OCI-LY1 (cell line): ENCODE measurements at regions not wholly inside any gene's neighbourhood (a gene's known extent, or its start where the extent isn't known, plus 50 kb on each side); places are given as distances from the start of the nearest gene placed in this dataset.

ENCODE experiments used
- EZH2 ChIP-seq: fragments of 200-600 bp; sonication (generic), shearing (Covaris generic); IDR thresholded peaks from 2 replicates; pipeline ENCODE4 v1.8.0; 2017; ENCODE audit warnings: borderline replicate concordance, mixed run types, mild to moderate bottlenecking, antibody characterized with exemption, low read length, moderate library complexity, mixed read lengths
- TF ChIP-seq, protein P1 (sequence below): fragments of 200-600 bp; sonication (generic), shearing (Covaris generic); IDR thresholded peaks from 2 replicates; pipeline ENCODE4 v1.5.1; 2017; ENCODE audit warnings: mild to moderate bottlenecking, antibody characterized with exemption, low read length, moderate library complexity, mixed read lengths

DNA sequence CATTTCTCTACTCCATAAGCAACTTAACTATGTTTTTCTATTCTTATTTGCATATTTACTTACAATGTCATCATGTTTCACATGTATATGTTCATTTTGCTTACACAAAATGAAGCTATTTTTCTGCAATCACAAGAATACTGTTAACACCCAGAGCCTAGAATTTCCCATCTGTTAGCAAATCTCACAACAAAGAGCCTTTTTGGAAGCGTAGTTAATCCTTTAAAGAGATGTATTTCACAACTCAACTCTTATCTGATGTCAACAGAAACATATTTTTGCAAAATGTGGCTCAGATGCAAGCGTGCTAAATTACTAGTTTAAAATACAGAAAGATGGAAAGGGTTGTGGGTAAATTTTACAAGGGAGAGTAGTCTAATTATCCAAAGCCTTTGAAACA is 110.6 kb upstream of the COL1A2 start:
- TF ChIP-seq, protein P1, sequence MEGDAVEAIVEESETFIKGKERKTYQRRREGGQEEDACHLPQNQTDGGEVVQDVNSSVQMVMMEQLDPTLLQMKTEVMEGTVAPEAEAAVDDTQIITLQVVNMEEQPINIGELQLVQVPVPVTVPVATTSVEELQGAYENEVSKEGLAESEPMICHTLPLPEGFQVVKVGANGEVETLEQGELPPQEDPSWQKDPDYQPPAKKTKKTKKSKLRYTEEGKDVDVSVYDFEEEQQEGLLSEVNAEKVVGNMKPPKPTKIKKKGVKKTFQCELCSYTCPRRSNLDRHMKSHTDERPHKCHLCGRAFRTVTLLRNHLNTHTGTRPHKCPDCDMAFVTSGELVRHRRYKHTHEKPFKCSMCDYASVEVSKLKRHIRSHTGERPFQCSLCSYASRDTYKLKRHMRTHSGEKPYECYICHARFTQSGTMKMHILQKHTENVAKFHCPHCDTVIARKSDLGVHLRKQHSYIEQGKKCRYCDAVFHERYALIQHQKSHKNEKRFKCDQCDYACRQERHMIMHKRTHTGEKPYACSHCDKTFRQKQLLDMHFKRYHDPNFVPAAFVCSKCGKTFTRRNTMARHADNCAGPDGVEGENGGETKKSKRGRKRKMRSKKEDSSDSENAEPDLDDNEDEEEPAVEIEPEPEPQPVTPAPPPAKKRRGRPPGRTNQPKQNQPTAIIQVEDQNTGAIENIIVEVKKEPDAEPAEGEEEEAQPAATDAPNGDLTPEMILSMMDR = no peak
- no peak for TF ChIP-seq EZH2
